HL-60 (cell line): ENCODE measurements at regions not wholly inside any gene's neighbourhood (a gene's known extent, or its start where the extent isn't known, plus 50 kb on each side); places are given as distances from the start of the nearest gene placed in this dataset.
"Not testable (repeated sequence)": the region's sequence is repeated elsewhere in the genome, so short reads cannot be mapped to it uniquely, and the experiment has no call there.

Experiments used
- DNase-seq, 2 experiments: peaks; one replicate each; pipeline ENCODE4 v3.0.0-alpha.2; 2010 to 2020; ENCODE audit warnings: low read depth in 1 of 2, low spot score in 1 of 2
- H3K27ac ChIP-seq: fragments of 250-450 bp; sonication (Bioruptor Pico); replicated peaks from 2 replicates; pipeline ENCODE4 v1.5.1; 2020; ENCODE audit warnings: mild to moderate bottlenecking, moderate library complexity
- H3K27me3 ChIP-seq: fragments of 250-450 bp; sonication (Bioruptor Pico); 2 replicates; pipeline ENCODE4 v1.5.1; 2021; ENCODE audit warnings: mild to moderate bottlenecking, moderate library complexity; ENCODE audit not compliant: insufficient read depth, poor library complexity, severe bottlenecking
- H3K4me3 ChIP-seq: replicated peaks from 2 replicates; pipeline ENCODE4 v1.5.1; 2011; ENCODE audit warnings: mild to moderate bottlenecking, control low read depth, low read length; ENCODE audit not compliant: insufficient read depth
- CTCF ChIP-seq: IDR thresholded peaks from one replicate; pipeline ENCODE4 v1.5.1; 2011; ENCODE audit warnings: low read length, control low read depth, inconsistent platforms; ENCODE audit not compliant: insufficient read depth
- GABPA ChIP-seq: IDR thresholded peaks from 2 replicates; pipeline ENCODE4 v1.6.1; 2012; ENCODE audit warnings: low read depth
- POLR2AphosphoS5 ChIP-seq: IDR thresholded peaks from 2 replicates; pipeline ENCODE4 v1.6.1; 2012; ENCODE audit warnings: low read depth
- REST ChIP-seq: IDR thresholded peaks from 2 replicates; pipeline ENCODE4 v1.6.1; 2012; ENCODE audit warnings: low read depth; ENCODE audit not compliant: insufficient replicate concordance
- SPI1 ChIP-seq: IDR thresholded peaks from 2 replicates; pipeline ENCODE4 v1.6.1; 2012; ENCODE audit warnings: low read depth, mild to moderate bottlenecking, borderline replicate concordance

GRCh38 chr17:74133740-74134139 lies 69.7 kb upstream of the RPL38 start:
- H3K27me3 ChIP-seq: peaks cover 6% of the 10 kb centered on the region
- TF ChIP-seq SPI1 (no peak), CTCF (no peak), POLR2AphosphoS5 (no peak), REST (no peak)
- no peak for DNase-seq
- no peak overlapping the region for H3K27ac ChIP-seq
- H3K4me3 ChIP-seq: no peak overlapping the region

- not testable (repeated sequence) for DNase-seq, H3K27ac ChIP-seq, H3K4me3 ChIP-seq, H3K27me3 ChIP-seq
Measured at GRCh38 chr17:74134234-74134633, 69.2 kb upstream of the RPL38 start.

- Histone ChIP-seq H3K27ac (no peak overlapping the region), H3K4me3 (no peak overlapping the region), H3K27me3 (peaks cover 6% of the 10 kb centered on the region)
- no peak for TF ChIP-seq CTCF
- TF ChIP-seq GABPA: no peak
- no peak for DNase-seq
Measured at GRCh38 chr17:74134991-74135390, 68.5 kb upstream of the RPL38 start.

GRCh38 chr17:74135391-74136167 lies 67.9 kb upstream of the RPL38 start:
- no peak overlapping the region for H3K27ac ChIP-seq
- no peak for DNase-seq
- H3K4me3 ChIP-seq: no peak overlapping the region
- TF ChIP-seq SPI1: no peak
- no peak for TF ChIP-seq CTCF
- TF ChIP-seq POLR2AphosphoS5: no peak
- no peak for TF ChIP-seq REST
- no peak for TF ChIP-seq GABPA
- peaks cover 6% of the 10 kb centered on the region for H3K27me3 ChIP-seq
